Pancreas (tissue), 10 donors: ENCODE measurements at regions not wholly inside any gene's neighbourhood (a gene's known extent, or its start where the extent isn't known, plus 50 kb on each side); places are given as distances from the start of the nearest gene placed in this dataset.

Experiments used
- ATAC-seq, 4 donors: fragments of 200-7000 bp; cut with Tn5 transposase; one replicate each; pipeline versions ENCODE4 v1.8.0 to v1.9.1; 2020; ENCODE audit warnings: mild to moderate bottlenecking in 4 of 4, moderate library complexity in 4 of 4
- DNase-seq, 6 donors: peaks; one replicate each; pipeline ENCODE4 v3.0.0-alpha.2; 2020
- FAIRE-seq: peaks from 2 replicates; lab custom pipeline; 2012; peaks lifted over from hg19 to GRCh38; lab: Jason Lieb, UNC
- H3K27ac ChIP-seq, 4 donors: fragments of 200-600 bp; sonication (generic); 1 replicate in 3 of 4; 2 replicates in 1 of 4; pipeline versions ENCODE4 v1.5.0 to v1.8.0; 2020
- H3K27me3 ChIP-seq, 4 donors: fragments of 200-600 bp; one replicate each; pipeline ENCODE4 v1.8.0; 2021
- H3K36me3 ChIP-seq, 3 donors: fragments of 200-600 bp; sonication (generic) in 1 of 3; one replicate each; pipeline versions ENCODE4 v1.5.0 to v1.8.0; 2020 to 2021
- H3K4me1 ChIP-seq, 3 donors: fragments of 200-600 bp; one replicate each; pipeline ENCODE4 v1.8.0; 2021
- H3K4me3 ChIP-seq, 4 donors: fragments of 200-600 bp; sonication (generic) in 2 of 4; one replicate each; pipeline versions ENCODE4 v1.5.0 to v1.8.0; 2020 to 2021
- H3K9me3 ChIP-seq, 4 donors: fragments of 200-600 bp; one replicate each; pipeline ENCODE4 v1.8.0; 2021
- CTCF ChIP-seq, 4 donors: fragments of 200-600 bp; sonication (generic) in 3 of 4; IDR thresholded peaks; one replicate each; pipeline versions ENCODE4 v1.5.0 to v1.8.0; 2021; ENCODE audit warnings: antibody characterized with exemption in 4 of 4
- WGBS, 2 donors: extraction: QIAGEN DNeasy Blood & Tissue Kit; methylation state at CpG; one replicate each; pipeline ENCODE4 v1.1.7; 2013; 5-methylcytosine and 5-hydroxymethylcytosine counted together
- intact Hi-C, 3 donors: fragments of 100-400 bp; cut with DNase I; formaldehyde crosslinking; loops; one replicate each; pipeline versions ENCODE4 v1.11.1 to v1.14.2; 2022
- donor health status: healthy with polysubstance abuse.
- donor health status: DM: no; HTN: no; CAD: no; lungs with moderate emphysema.
- donor health status: DM: no; HTN: no; CAD: no.
- donor health status: control.
- donor health status: control.
- donor health status: Bipolar disorder and iron deficiency.
- donor health status: DM: yes; HTN: yes; CAD: no.
- donor health status: DM: no; HTN: no; CAD: no.
- donor health status: DM: no; HTN: no; CAD: no.
- donor health status: DM: yes; HTN: yes; CAD: no.

GRCh38 chr22:47601666-47602065, 839.2 kb downstream of the TBC1D22A start:
- DNase-seq = no peak
- no peaks in the 10 kb centered on the region for H3K36me3 ChIP-seq
- H3K4me3 ChIP-seq = no peak overlapping the region
- intact Hi-C loops = no loop called here
- no peak for ATAC-seq
- H3K4me1 ChIP-seq = no peaks in the 10 kb centered on the region
- 53 to 56% methylated on average over 10 of the region's 10 CpGs for WGBS, 2 donors
- no peaks in the 10 kb centered on the region for H3K27me3 ChIP-seq
- no peak for FAIRE-seq
- TF ChIP-seq CTCF (IDR thresholded peaks at IDR 0.05) = no peak
- H3K9me3 ChIP-seq = no peaks in the 10 kb centered on the region
- H3K27ac ChIP-seq = no peak overlapping the region

GRCh38 chr22:47600791-47601625, 838.6 kb downstream of the TBC1D22A start:
- Histone ChIP-seq H3K4me3 (no peak overlapping the region), H3K27ac (no peak overlapping the region), H3K9me3 (no peaks in the 10 kb centered on the region), H3K36me3 (no peaks in the 10 kb centered on the region), H3K27me3 (no peaks in the 10 kb centered on the region), H3K4me1 (no peaks in the 10 kb centered on the region)
- ATAC-seq (no peak), FAIRE-seq (no peak), DNase-seq (no peak)
- WGBS, 2 donors = 48 to 51% methylated on average over 13 to 16 of the region's 16 CpGs
- intact Hi-C loops = no loop called here
- no peak for TF ChIP-seq CTCF (IDR thresholded peaks at IDR 0.05)

GRCh38 chr22:47600281-47600680, 837.8 kb downstream of the TBC1D22A start:
- TF ChIP-seq CTCF (IDR thresholded peaks at IDR 0.05) = no peak
- DNase-seq (no peak), ATAC-seq (no peak), FAIRE-seq (no peak)
- intact Hi-C loops = no loop called here
- no peaks in the 10 kb centered on the region for H3K36me3 ChIP-seq
- H3K27ac ChIP-seq = no peak overlapping the region
- H3K9me3 ChIP-seq = no peaks in the 10 kb centered on the region
- no peaks in the 10 kb centered on the region for H3K4me1 ChIP-seq
- 41 to 55% methylated on average over 9 to 11 of the region's 11 CpGs for WGBS, 2 donors
- H3K27me3 ChIP-seq = no peaks in the 10 kb centered on the region
- H3K4me3 ChIP-seq = no peak overlapping the region

- H3K27ac ChIP-seq = no peak overlapping the region
- WGBS, 2 donors = 49 to 55% methylated on average over 10 of the region's 10 CpGs
- FAIRE-seq = no peak
- ATAC-seq = no peak
- no peaks in the 10 kb centered on the region for H3K27me3 ChIP-seq
- no peaks in the 10 kb centered on the region for H3K4me1 ChIP-seq
- no peak overlapping the region for H3K4me3 ChIP-seq
- intact Hi-C loops = no loop called here
- no peaks in the 10 kb centered on the region for H3K9me3 ChIP-seq
- no peak for DNase-seq
- no peak for TF ChIP-seq CTCF (IDR thresholded peaks at IDR 0.05)
- H3K36me3 ChIP-seq = no peaks in the 10 kb centered on the region
These were observed 837.3 kb downstream of the TBC1D22A start for GRCh38 chr22:47599753-47600152.

- Histone ChIP-seq H3K27me3 (no peaks in the 10 kb centered on the region), H3K27ac (no peak overlapping the region), H3K9me3 (no peaks in the 10 kb centered on the region), H3K4me1 (no peaks in the 10 kb centered on the region), H3K36me3 (no peaks in the 10 kb centered on the region), H3K4me3 (no peak overlapping the region)
- FAIRE-seq (no peak), DNase-seq (no peak), ATAC-seq (no peak)
- intact Hi-C loops = no loop called here
- no peak for TF ChIP-seq CTCF (IDR thresholded peaks at IDR 0.05)
- WGBS, 2 donors = 78 to 86% methylated on average over 6 of the region's 6 CpGs
These were observed 836.4 kb downstream of the TBC1D22A start for GRCh38 chr22:47598864-47599263.
